Smooth muscle cell (in vitro differentiated cells): ENCODE measurements at regions not wholly inside any gene's neighbourhood (a gene's known extent, or its start where the extent isn't known, plus 50 kb on each side); places are given as distances from the start of the nearest gene placed in this dataset.
"Not testable (repeated sequence)": the region's sequence is repeated elsewhere in the genome, so short reads cannot be mapped to it uniquely, and the experiment has no call there.

ENCODE experiments used
- DNase-seq: peaks from one replicate; lab custom pipeline; 2025; ENCODE audit not compliant: unreplicated experiment; lab: John Stamatoyannopoulos, UW
- H2AFZ ChIP-seq: fragments of 200-600 bp; sonication (generic); 2 replicates; pipeline ENCODE4 v1.6.0; 2016; ENCODE audit warnings: antibody characterized with exemption, low read depth, mild to moderate bottlenecking
- H3F3A ChIP-seq: fragments of 200-600 bp; sonication (generic); 2 replicates; pipeline ENCODE4 v1.6.0; 2017; ENCODE audit warnings: antibody characterized with exemption, low read depth
- H3K27ac ChIP-seq: fragments of 200-600 bp; sonication (generic); 2 replicates; pipeline ENCODE4 v1.5.1; 2016; ENCODE audit warnings: low read depth, mild to moderate bottlenecking
- H3K27me3 ChIP-seq: fragments of 200-600 bp; sonication (generic); 2 replicates; pipeline ENCODE4 v1.6.1; 2016; ENCODE audit warnings: low read depth, mild to moderate bottlenecking
- H3K36me3 ChIP-seq: fragments of 200-600 bp; sonication (generic); 2 replicates; pipeline ENCODE4 v1.5.1; 2016; ENCODE audit warnings: low read depth
- H3K4me1 ChIP-seq: fragments of 200-600 bp; sonication (generic); 2 replicates; pipeline ENCODE4 v1.5.1; 2016; ENCODE audit warnings: low read depth
- H3K4me2 ChIP-seq: fragments of 200-600 bp; sonication (generic); 2 replicates; pipeline ENCODE4 v1.6.0; 2016; ENCODE audit warnings: mild to moderate bottlenecking
- H3K4me3 ChIP-seq: fragments of 200-600 bp; sonication (generic); 2 replicates; pipeline ENCODE4 v1.5.1; 2016; ENCODE audit warnings: mild to moderate bottlenecking
- H3K79me2 ChIP-seq: fragments of 200-600 bp; sonication (generic); 2 replicates; pipeline ENCODE4 v1.6.0; 2016; ENCODE audit warnings: low read depth, mild to moderate bottlenecking
- H3K9ac ChIP-seq: fragments of 200-600 bp; sonication (generic); 2 replicates; pipeline ENCODE4 v1.6.0; 2016; ENCODE audit warnings: low read depth
- H3K9me3 ChIP-seq: fragments of 200-600 bp; sonication (generic); replicated peaks from 2 replicates; pipeline ENCODE4 v1.5.1; 2016; ENCODE audit warnings: low read depth
- H4K20me1 ChIP-seq: fragments of 200-600 bp; sonication (generic); 2 replicates; pipeline ENCODE4 v1.6.0; 2016; ENCODE audit warnings: low read depth
- CTCF ChIP-seq: fragments of 200-600 bp; sonication (generic); IDR thresholded peaks from 2 replicates; pipeline ENCODE4 v1.5.1; 2017; ENCODE audit warnings: borderline replicate concordance, mild to moderate bottlenecking, antibody characterized with exemption; ENCODE audit not compliant: insufficient read depth, poor library complexity, severe bottlenecking
- WGBS: methylation state at CpG from one replicate; pipeline ENCODE4 v1.1.7; 2016; ENCODE audit warnings: low lambda C conversion rate; 5-methylcytosine and 5-hydroxymethylcytosine counted together

- Histone ChIP-seq H3K9me3 (no peaks in the 10 kb centered on the region), H3K79me2 (no peaks in the 10 kb centered on the region), H3K27ac (no peak overlapping the region), H3K36me3 (no peaks in the 10 kb centered on the region), H4K20me1 (no peaks in the 10 kb centered on the region), H3K4me1 (no peaks in the 10 kb centered on the region), H2AFZ (no peak overlapping the region), H3K4me3 (no peak overlapping the region), H3K9ac (no peak overlapping the region), H3F3A (no peaks in the 10 kb centered on the region), H3K27me3 (no peaks in the 10 kb centered on the region), H3K4me2 (no peak overlapping the region)
- 94% methylated on average over 6 of the region's 6 CpGs for WGBS
- no peak for DNase-seq
- no peak for TF ChIP-seq CTCF
These were observed 310.6 kb downstream of the NPHP4 start for GRCh38 chr1:5681654-5682053.

GRCh38 chr1:5680600-5680999, 311.6 kb downstream of the NPHP4 start:
- no peaks in the 10 kb centered on the region for H3K79me2 ChIP-seq
- no peak overlapping the region for H3K27ac ChIP-seq
- H3K27me3 ChIP-seq = no peaks in the 10 kb centered on the region
- H3K9me3 ChIP-seq = no peaks in the 10 kb centered on the region
- H2AFZ ChIP-seq = no peak overlapping the region
- H3K4me1 ChIP-seq = no peaks in the 10 kb centered on the region
- no peak for DNase-seq
- no peak for TF ChIP-seq CTCF
- H3K9ac ChIP-seq = no peak overlapping the region
- no peaks in the 10 kb centered on the region for H3F3A ChIP-seq
- 63% methylated on average over 4 of the region's 4 CpGs for WGBS
- H3K36me3 ChIP-seq = no peaks in the 10 kb centered on the region
- no peak overlapping the region for H3K4me3 ChIP-seq
- H4K20me1 ChIP-seq = no peaks in the 10 kb centered on the region
- H3K4me2 ChIP-seq = no peak overlapping the region

- no peak overlapping the region for H3K4me2 ChIP-seq
These were observed 313.5 kb downstream of the NPHP4 start for GRCh38 chr1:5678759-5679158.

GRCh38 chr1:5672355-5672754, 319.9 kb downstream of the NPHP4 start:
- H3K4me2 ChIP-seq, H3F3A ChIP-seq, H2AFZ ChIP-seq, H3K4me3 ChIP-seq, H3K36me3 ChIP-seq, H3K27me3 ChIP-seq, H3K79me2 ChIP-seq, H4K20me1 ChIP-seq, H3K4me1 ChIP-seq, H3K27ac ChIP-seq, H3K9ac ChIP-seq, H3K9me3 ChIP-seq, DNase-seq: not testable (repeated sequence)
- WGBS = 42% methylated on average over 5 of the region's 5 CpGs

More at GRCh38 chr1:5678759-5679158, 313.5 kb downstream of the NPHP4 start:
- no peaks in the 10 kb centered on the region for H3F3A ChIP-seq
- no peak overlapping the region for H3K9ac ChIP-seq
- H4K20me1 ChIP-seq = no peaks in the 10 kb centered on the region
- 65% methylated on average over 1 of the region's 1 CpG for WGBS
- no peaks in the 10 kb centered on the region for H3K27me3 ChIP-seq
- no peaks in the 10 kb centered on the region for H3K9me3 ChIP-seq
- no peak for TF ChIP-seq CTCF
- no peak overlapping the region for H3K4me3 ChIP-seq
- H3K4me1 ChIP-seq = no peaks in the 10 kb centered on the region
- no peak overlapping the region for H2AFZ ChIP-seq
- no peak for DNase-seq
- no peaks in the 10 kb centered on the region for H3K79me2 ChIP-seq
- no peaks in the 10 kb centered on the region for H3K36me3 ChIP-seq
- no peak overlapping the region for H3K27ac ChIP-seq
